NCI-H1436 treated with DMSO at 0.1 percent for 48 hours (cell line): ENCODE measurements at regions not wholly inside any gene's neighbourhood (a gene's known extent, or its start where the extent isn't known, plus 50 kb on each side); places are given as distances from the start of the nearest gene placed in this dataset.

Experiments
- DNase-seq: peaks from one replicate; lab custom pipeline; 2025; lab: John Stamatoyannopoulos, UW

- DNase-seq = no peak
These were observed 64.5 kb upstream of the EGLN3 start for GRCh38 chr14:34015383-34015782.

- no peak for DNase-seq
These were observed 64.1 kb upstream of the EGLN3 start for GRCh38 chr14:34014936-34015335.

- no peak for DNase-seq
These were observed 62.8 kb upstream of the EGLN3 start for GRCh38 chr14:34013721-34014060.

DNA sequence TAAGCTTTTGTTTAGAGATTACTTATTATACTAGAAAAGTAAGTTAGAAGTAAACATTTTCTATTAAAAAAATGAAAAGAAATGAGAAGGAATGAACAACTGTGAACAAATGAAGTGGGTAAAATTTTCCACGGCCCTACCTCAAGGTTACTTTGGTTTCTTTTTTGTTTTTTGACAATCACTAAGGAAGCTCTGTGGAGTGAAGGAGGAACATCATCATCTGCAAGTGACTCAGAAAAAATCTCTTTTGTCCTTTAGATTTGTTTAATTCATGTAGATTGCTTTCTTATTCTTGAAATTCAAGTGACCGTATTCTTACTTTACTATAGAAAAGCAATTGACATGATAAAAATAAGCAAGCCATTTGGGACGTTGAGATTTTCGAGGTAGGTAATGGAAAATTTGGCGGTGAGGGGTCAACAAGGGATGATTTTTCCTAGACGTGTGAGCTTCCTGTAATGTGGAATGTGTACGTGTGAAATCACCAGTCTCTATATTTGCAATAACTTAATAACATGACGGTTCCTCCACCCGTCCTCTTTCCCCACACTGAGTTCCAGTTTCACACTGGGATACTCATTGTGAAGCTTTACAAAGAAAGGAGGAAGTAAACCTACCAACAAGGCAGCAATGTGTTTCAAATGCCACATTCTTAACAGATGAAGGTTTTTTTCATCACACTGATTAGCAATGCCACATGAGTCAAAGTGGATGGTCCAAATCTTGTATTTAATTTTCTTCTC, 62.3 kb upstream of the EGLN3 start:
- DNase-seq = no peak

DNA sequence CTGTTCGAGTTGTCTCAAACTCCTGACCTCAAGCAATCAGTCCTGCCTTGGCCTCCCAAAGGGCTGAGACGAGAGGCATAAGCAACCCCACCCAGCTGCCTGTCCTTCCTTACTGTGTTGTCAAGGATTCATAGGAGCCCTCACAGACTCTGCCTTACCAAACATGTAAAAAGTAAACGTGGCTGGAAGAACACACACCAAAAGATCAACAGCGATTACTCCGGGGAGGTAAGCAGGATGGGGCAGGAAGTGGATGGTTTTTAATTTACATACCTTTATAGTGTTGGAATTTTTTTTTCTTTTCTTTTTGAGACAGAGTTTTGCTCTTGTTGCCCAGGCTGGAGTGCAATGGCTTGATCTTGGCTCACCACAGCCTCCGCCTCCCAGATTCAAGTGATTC, 61.5 kb upstream of the EGLN3 start:
- no peak for DNase-seq

GRCh38 chr14:34009956-34010355, 59.1 kb upstream of the EGLN3 start:
- no peak for DNase-seq

- DNase-seq = no peak
These were observed 57.0 kb upstream of the EGLN3 start for GRCh38 chr14:34007902-34008301.

DNA sequence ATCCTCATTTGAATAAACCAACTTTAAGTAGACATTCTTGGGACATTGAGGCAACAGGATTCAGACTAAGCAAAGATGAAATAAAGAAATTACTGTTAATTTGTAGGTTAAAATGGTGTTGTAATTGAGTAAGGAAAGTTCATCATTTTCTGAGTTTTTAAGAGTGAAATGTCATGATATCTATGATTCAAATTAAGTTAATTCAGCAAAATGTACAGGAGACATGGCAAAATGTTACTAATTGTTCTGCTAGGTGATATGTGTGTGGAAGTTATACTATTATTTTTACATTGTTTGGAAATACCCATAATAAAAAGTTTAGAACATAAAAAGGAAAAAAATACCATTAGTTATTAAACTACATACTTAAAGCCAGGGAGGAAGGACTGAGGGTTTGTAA, 55.0 kb upstream of the EGLN3 start:
- DNase-seq = no peak

- no peak for DNase-seq
These were observed 54.0 kb upstream of the EGLN3 start for GRCh38 chr14:34004881-34005280.

DNA sequence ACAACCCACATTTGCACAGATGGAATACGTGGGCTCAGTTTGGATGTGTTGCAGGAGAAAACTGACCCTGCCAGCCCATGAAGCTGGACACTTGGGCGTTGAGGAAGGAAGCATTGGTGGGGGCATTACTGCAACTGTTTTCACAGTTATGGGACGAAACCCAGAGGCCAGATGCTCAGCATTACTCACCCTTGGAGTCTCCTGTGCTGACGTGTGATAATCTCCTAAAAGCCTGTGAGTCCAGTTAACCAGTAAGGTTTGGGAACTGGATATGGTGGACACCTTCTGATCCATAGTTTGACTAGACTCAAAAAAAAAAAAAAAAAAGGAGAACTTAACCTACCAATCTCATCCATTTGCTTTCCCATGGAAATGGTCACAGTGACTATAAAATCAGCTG, 52.8 kb upstream of the EGLN3 start:
- no peak for DNase-seq

GRCh38 chr14:34003082-34003668, 52.3 kb upstream of the EGLN3 start:
- no peak for DNase-seq
